Stimulated activated CD8-positive, alpha-beta memory T cell treated with anti-CD3 and anti-CD28 coated beads, Interleukin-12 subunit alpha, Interleukin-12 subunit beta, amount 100 ng/mL, for 24 hours (primary cell): ENCODE measurements at regions not wholly inside any gene's neighbourhood (a gene's known extent, or its start where the extent isn't known, plus 50 kb on each side); places are given as distances from the start of the nearest gene placed in this dataset.
"Not testable (repeated sequence)": the region's sequence is repeated elsewhere in the genome, so short reads cannot be mapped to it uniquely, and the experiment has no call there.

Source experiments
- DNase-seq: peaks from one replicate; pipeline ENCODE4 v3.0.0-alpha.2; 2020; ENCODE audit errors: extremely low read depth

- no peak for DNase-seq
Observed at GRCh38 chr6:144955859-144956258, 670.7 kb downstream of the UTRN start.

- not testable (repeated sequence) for DNase-seq
Observed at GRCh38 chr6:144956697-144957096, 671.6 kb downstream of the UTRN start.

- no peak for DNase-seq
Observed at GRCh38 chr6:144957236-144957937, 672.3 kb downstream of the UTRN start.

GRCh38 chr6:144969154-144969553, 684.0 kb downstream of the UTRN start:
- no peak for DNase-seq

- no peak for DNase-seq
Observed at GRCh38 chr6:144969602-144970272, 684.6 kb downstream of the UTRN start.

- not testable (repeated sequence) for DNase-seq
Observed at GRCh38 chr6:144977250-144977864, 692.2 kb downstream of the UTRN start.

- DNase-seq: no peak
Observed at GRCh38 chr6:144978208-144978607, 693.1 kb downstream of the UTRN start.

- DNase-seq: no peak
Observed at GRCh38 chr6:144986271-144986670, 701.1 kb downstream of the UTRN start.

GRCh38 chr6:144989319-144990107, 704.4 kb downstream of the UTRN start:
- no peak for DNase-seq

GRCh38 chr6:144990784-144991183, 705.6 kb downstream of the UTRN start:
- no peak for DNase-seq

- DNase-seq: no peak
Observed at GRCh38 chr6:144993870-144994269, 708.7 kb downstream of the UTRN start.

GRCh38 chr6:144997996-144998395, 712.9 kb downstream of the UTRN start:
- no peak for DNase-seq

GRCh38 chr6:144999127-144999526, 714.0 kb downstream of the UTRN start:
- no peak for DNase-seq

- DNase-seq: no peak
Observed at GRCh38 chr6:145003145-145003544, 718.0 kb downstream of the UTRN start.

- DNase-seq: no peak
Observed at GRCh38 chr6:145006914-145007313, 721.8 kb downstream of the UTRN start.

GRCh38 chr6:145008715-145009114, 723.6 kb downstream of the UTRN start:
- DNase-seq: no peak

GRCh38 chr6:145009711-145010110, 724.6 kb downstream of the UTRN start:
- no peak for DNase-seq

GRCh38 chr6:145012039-145012662, 723.2 kb downstream of the EPM2A start:
- no peak for DNase-seq

GRCh38 chr6:145015739-145016558, 719.4 kb downstream of the EPM2A start:
- no peak for DNase-seq

GRCh38 chr6:145017051-145017450, 718.3 kb downstream of the EPM2A start:
- no peak for DNase-seq

GRCh38 chr6:145017516-145017915, 717.8 kb downstream of the EPM2A start:
- DNase-seq: no peak
